HEK293 (cell line): ENCODE measurements at regions not wholly inside any gene's neighbourhood (a gene's known extent, or its start where the extent isn't known, plus 50 kb on each side); places are given as distances from the start of the nearest gene placed in this dataset.

ENCODE experiments used
- CTCF ChIA-PET: fragments of 350-600 bp; formaldehyde crosslinking; extraction: SDS; loops from one replicate; lab custom pipeline; 2021; ENCODE audit warnings: antibody characterized with exemption; lab: Yijun Ruan, JAX
- POLR2A ChIA-PET: fragments of 300-600 bp; formaldehyde crosslinking; extraction: SDS; loops from one replicate; lab custom pipeline; 2020; ENCODE audit warnings: antibody characterized with exemption, inconsistent platforms; lab: Yijun Ruan, JAX
- H3K27ac ChIP-seq: fragments of 200-500 bp; sonication (Bioruptor generic); 2 replicates; pipeline ENCODE4 v1.5.1; 2014; ENCODE audit warnings: low read depth, low read length, control low read depth, inconsistent platforms; ENCODE audit errors: extremely low read depth
- H3K36me3 ChIP-seq, 2 experiments: fragments of 200-500 bp in 1 of 2; sonication (Bioruptor generic) in 1 of 2; 1 replicate in 1 of 2; 2 replicates in 1 of 2; pipeline ENCODE4 v1.5.1; 2014 to 2017; ENCODE audit warnings: inconsistent platforms in 2 of 2, low read length in 2 of 2; ENCODE audit not compliant: control insufficient read depth in 2 of 2, insufficient read depth in 1 of 2
- H3K4me1 ChIP-seq: fragments of 200-500 bp; sonication (Bioruptor generic); 2 replicates; pipeline ENCODE4 v1.5.1; 2014; ENCODE audit warnings: mild to moderate bottlenecking, low read length, inconsistent platforms; ENCODE audit not compliant: control insufficient read depth, insufficient read depth
- H3K4me3 ChIP-seq: 2 replicates; pipeline ENCODE4 v1.5.1; 2011; ENCODE audit warnings: low read depth, mild to moderate bottlenecking, control low read depth, low read length, moderate library complexity
- H3K9me3 ChIP-seq: fragments of 200-500 bp; sonication (Bioruptor generic); 2 replicates; pipeline ENCODE4 v1.5.1; 2014; ENCODE audit warnings: low read depth, low read length, inconsistent platforms; ENCODE audit not compliant: control insufficient read depth, insufficient read depth
- GLI4 ChIP-seq: fragments of 450-650 bp; formaldehyde crosslinking; IDR thresholded peaks from 2 replicates; pipeline ENCODE4 v1.5.1; 2016; ENCODE audit warnings: missing biosample characterization, missing genetic modification characterization
- GLIS1 ChIP-seq: fragments of 450-650 bp; formaldehyde crosslinking; IDR thresholded peaks from 2 replicates; pipeline ENCODE4 v1.5.1; 2016; ENCODE audit warnings: missing biosample characterization, missing genetic modification characterization
- KLF16 ChIP-seq: fragments of 450-650 bp; formaldehyde crosslinking; IDR thresholded peaks from 2 replicates; pipeline ENCODE4 v1.5.1; 2017; ENCODE audit warnings: missing biosample characterization, missing genetic modification characterization
- MZF1 ChIP-seq: fragments of 450-650 bp; formaldehyde crosslinking; IDR thresholded peaks from 2 replicates; pipeline ENCODE4 v1.5.1; 2017; ENCODE audit warnings: missing biosample characterization, missing genetic modification characterization, borderline replicate concordance
- YY2 ChIP-seq: fragments of 450-650 bp; formaldehyde crosslinking; IDR thresholded peaks from 2 replicates; pipeline ENCODE4 v1.5.1; 2016; ENCODE audit warnings: missing biosample characterization, missing genetic modification characterization
- ZBTB17 ChIP-seq: fragments of 450-650 bp; formaldehyde crosslinking; IDR thresholded peaks from 2 replicates; pipeline ENCODE4 v1.5.1; 2016; ENCODE audit warnings: missing biosample characterization, missing genetic modification characterization
- ZBTB48 ChIP-seq: fragments of 450-650 bp; formaldehyde crosslinking; IDR thresholded peaks from 2 replicates; pipeline ENCODE4 v1.5.1; 2016; ENCODE audit warnings: missing biosample characterization, missing genetic modification characterization
- ZNF10 ChIP-seq: fragments of 450-650 bp; formaldehyde crosslinking; IDR thresholded peaks from 2 replicates; pipeline ENCODE4 v1.5.1; 2017; ENCODE audit warnings: missing biosample characterization, missing genetic modification characterization
- ZNF2 ChIP-seq: fragments of 450-650 bp; formaldehyde crosslinking; IDR thresholded peaks from 2 replicates; pipeline ENCODE4 v1.5.1; 2016; ENCODE audit warnings: missing biosample characterization, missing genetic modification characterization
- ZNF341 ChIP-seq: fragments of 450-650 bp; formaldehyde crosslinking; IDR thresholded peaks from 2 replicates; pipeline ENCODE4; 2016; ENCODE audit warnings: low read depth, missing biosample characterization, missing genetic modification characterization
- ZNF366 ChIP-seq: fragments of 450-650 bp; formaldehyde crosslinking; conservative IDR thresholded peaks from 2 replicates; pipeline ENCODE4 v1.5.1; 2016; ENCODE audit warnings: missing biosample characterization, missing genetic modification characterization
- ZNF510 ChIP-seq: fragments of 450-650 bp; formaldehyde crosslinking; IDR thresholded peaks from 2 replicates; pipeline ENCODE4 v1.5.1; 2018; ENCODE audit warnings: mild to moderate bottlenecking, missing genetic modification characterization, missing biosample characterization; ENCODE audit not compliant: insufficient replicate concordance
- ZNF548 ChIP-seq: fragments of 450-650 bp; formaldehyde crosslinking; IDR thresholded peaks from 2 replicates; pipeline ENCODE4 v1.5.1; 2016; ENCODE audit warnings: missing biosample characterization, missing genetic modification characterization
- ZNF561 ChIP-seq: fragments of 450-650 bp; IDR thresholded peaks from 2 replicates; pipeline ENCODE4 v1.5.1; 2018; ENCODE audit warnings: missing biosample characterization, missing genetic modification characterization, borderline replicate concordance
- ZNF707 ChIP-seq: fragments of 450-650 bp; formaldehyde crosslinking; IDR thresholded peaks from 2 replicates; pipeline ENCODE4 v1.5.1; 2016; ENCODE audit warnings: missing biosample characterization, missing genetic modification characterization
- ZNF837 ChIP-seq: fragments of 450-650 bp; formaldehyde crosslinking; IDR thresholded peaks from 2 replicates; pipeline ENCODE4 v1.5.1; 2016; ENCODE audit warnings: missing biosample characterization, missing genetic modification characterization
- TF ChIP-seq, protein P1 (sequence below): IDR thresholded peaks from 2 replicates; pipeline ENCODE4 v1.6.1; 2011; ENCODE audit warnings: mild to moderate bottlenecking, low read depth, low read length, borderline replicate concordance
- TF ChIP-seq, protein P2 (sequence below): fragments of 450-650 bp; formaldehyde crosslinking; IDR thresholded peaks from 2 replicates; pipeline ENCODE4 v1.5.1; 2016; ENCODE audit warnings: missing biosample characterization, missing genetic modification characterization
- TF ChIP-seq, protein P3 (sequence below): fragments of 450-650 bp; formaldehyde crosslinking; conservative IDR thresholded peaks from 2 replicates; pipeline ENCODE4 v1.5.1; 2016; ENCODE audit warnings: low read depth, missing biosample characterization, missing genetic modification characterization
- TF ChIP-seq, protein P4 (sequence below): fragments of 450-650 bp; formaldehyde crosslinking; IDR thresholded peaks from 2 replicates; pipeline ENCODE4 v1.5.1; 2016; ENCODE audit warnings: missing biosample characterization, missing genetic modification characterization
- TF ChIP-seq, protein P5 (sequence below): fragments of 450-650 bp; formaldehyde crosslinking; optimal IDR thresholded peaks from 2 replicates; pipeline ENCODE3; 2016; ENCODE audit warnings: missing biosample characterization, mild to moderate bottlenecking, missing genetic modification characterization
- TF ChIP-seq, protein P6 (sequence below): fragments of 450-650 bp; IDR thresholded peaks from 2 replicates; pipeline ENCODE4 v1.5.1; 2018; ENCODE audit warnings: missing biosample characterization, missing genetic modification characterization

DNA sequence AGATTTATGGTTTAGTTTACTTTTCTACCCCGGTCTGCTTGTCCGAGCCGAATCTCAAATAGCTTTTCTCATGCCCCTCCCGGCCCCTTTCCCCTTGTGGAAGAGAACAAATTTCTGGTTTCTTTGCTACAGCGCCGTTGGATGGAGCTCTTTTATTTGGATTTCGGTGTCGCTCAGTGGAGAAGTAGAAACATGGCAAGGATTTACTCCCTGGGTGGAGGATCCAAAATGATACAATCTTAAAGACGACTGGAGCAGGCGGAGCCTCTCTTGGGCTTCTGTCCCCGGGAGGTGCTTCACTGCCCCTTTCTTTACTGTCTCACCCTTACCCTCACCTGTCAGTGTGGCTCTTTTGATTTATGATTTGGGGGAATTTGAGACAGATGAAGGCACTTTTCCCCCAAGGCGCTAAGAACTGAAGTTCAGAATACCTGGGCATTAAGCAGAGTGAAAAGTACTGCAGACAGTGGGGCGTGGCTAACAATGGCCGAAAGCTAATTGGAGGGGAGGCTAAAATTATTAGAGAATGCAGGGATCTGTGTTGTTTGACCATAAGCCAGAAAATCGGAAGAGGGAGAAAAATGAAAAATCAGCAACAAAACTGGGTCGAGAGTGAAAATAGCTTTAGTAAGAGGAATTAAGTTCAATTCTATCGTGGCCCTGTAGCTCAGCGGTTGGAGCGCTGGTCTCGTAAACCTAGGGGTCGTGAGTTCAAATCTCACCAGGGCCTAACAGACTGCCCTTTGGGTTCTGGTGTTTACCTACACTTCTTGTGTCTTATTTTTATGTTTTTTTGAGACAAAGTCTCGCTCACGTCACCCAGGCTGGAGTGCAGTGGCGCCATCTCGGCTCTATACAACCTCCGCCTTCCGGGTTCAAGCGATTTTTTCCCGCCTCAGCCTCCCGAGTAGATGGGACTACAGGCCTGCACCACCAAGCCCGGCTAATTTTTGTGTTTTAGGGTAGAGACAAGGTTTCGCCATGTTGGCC is 145.1 kb upstream of the ZNF184 start (continued):
- TF ChIP-seq ZNF561 (tag by site-specific recombination) (peak; percentile 17; the same call in 1 of the 2 replicates), GLIS1 (tag by site-specific recombination) (peak; percentile 57), ZBTB17 (tag by site-specific recombination) (0 out of 2 replicates have a peak, but pooled peaks have one; percentile 10), ZNF341 (peak; percentile 51), YY2 (tag by site-specific recombination) (peak; percentile 54; the same call in 1 of the 2 replicates), ZNF10 (tag by site-specific recombination) (peak; percentile 70)
- TF ChIP-seq, protein P1, sequence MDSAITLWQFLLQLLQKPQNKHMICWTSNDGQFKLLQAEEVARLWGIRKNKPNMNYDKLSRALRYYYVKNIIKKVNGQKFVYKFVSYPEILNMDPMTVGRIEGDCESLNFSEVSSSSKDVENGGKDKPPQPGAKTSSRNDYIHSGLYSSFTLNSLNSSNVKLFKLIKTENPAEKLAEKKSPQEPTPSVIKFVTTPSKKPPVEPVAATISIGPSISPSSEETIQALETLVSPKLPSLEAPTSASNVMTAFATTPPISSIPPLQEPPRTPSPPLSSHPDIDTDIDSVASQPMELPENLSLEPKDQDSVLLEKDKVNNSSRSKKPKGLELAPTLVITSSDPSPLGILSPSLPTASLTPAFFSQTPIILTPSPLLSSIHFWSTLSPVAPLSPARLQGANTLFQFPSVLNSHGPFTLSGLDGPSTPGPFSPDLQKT, result no peak

DNA sequence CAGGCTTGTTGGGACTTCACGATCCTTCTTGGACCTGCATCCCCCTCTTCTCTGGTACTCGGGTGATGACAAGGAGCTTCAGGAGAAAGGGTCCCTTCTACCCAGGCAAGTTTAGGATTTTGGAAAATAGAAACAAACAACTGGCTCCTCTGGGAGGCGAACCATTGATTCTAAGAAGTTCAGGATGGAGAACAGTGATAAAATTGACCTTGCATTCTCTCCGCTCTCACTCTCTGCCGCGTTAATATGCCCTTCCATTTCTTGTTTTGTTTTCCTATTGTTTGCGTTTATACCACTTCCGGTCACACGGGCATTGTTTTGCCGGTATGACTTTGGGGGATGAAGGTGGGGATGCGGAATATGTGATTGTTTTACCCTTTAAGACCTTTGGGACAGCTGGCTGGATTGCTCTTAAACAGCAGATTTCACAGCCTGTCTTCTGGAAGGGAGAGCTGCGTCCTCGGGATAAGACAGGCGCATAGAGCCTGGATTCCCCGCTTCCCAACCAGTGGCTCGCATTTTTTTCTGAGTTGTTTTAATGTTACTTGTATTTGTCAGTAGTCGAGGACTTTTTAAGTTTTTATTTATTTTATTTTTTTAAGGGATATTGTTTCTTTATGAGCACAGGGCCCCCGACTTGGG is 144.3 kb upstream of the ZNF184 start:
- no peaks in the 10 kb centered on the region for H3K36me3 ChIP-seq
- H3K9me3 ChIP-seq, result no peaks in the 10 kb centered on the region
- peak overlapping the region; percentile 68 for H3K4me3 ChIP-seq
- CTCF ChIA-PET, result interaction anchor here (0.5 to 4.1 kb wide), 15 partner anchors 8 to 429 kb away, joined by 3 to 24 read pairs (median 3); no protein-coding TSS in a partner anchor
- peak overlapping the region; percentile 62 for H3K27ac ChIP-seq
- no peaks in the 10 kb centered on the region for H3K4me1 ChIP-seq
- POLR2A ChIA-PET, result interaction anchor here (0.7 to 2.2 kb wide), 7 partner anchors 11 to 470 kb away, joined by 3 to 19 read pairs (median 5); partner anchors contain the start of gene ZNF184
- TF ChIP-seq ZNF366 (tag by site-specific recombination) (peak; percentile 74), MZF1 (tag by site-specific recombination) (peak; percentile 95), ZNF510 (no peak), ZBTB17 (tag by site-specific recombination) (peak; percentile 82), ZNF837 (no peak), KLF16 (no peak), ZNF707 (tag by site-specific recombination) (no peak), ZNF2 (tag by site-specific recombination) (peak; percentile 31), ZNF548 (tag by site-specific recombination) (no peak), GLI4 (tag by site-specific recombination) (no peak), ZBTB48 (tag by site-specific recombination) (no peak)
- TF ChIP-seq, protein P2, sequence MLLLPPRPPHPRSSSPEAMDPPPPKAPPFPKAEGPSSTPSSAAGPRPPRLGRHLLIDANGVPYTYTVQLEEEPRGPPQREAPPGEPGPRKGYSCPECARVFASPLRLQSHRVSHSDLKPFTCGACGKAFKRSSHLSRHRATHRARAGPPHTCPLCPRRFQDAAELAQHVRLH, result 0 out of 2 replicates have a peak, but pooled peaks have one; percentile 34
- TF ChIP-seq, protein P3, sequence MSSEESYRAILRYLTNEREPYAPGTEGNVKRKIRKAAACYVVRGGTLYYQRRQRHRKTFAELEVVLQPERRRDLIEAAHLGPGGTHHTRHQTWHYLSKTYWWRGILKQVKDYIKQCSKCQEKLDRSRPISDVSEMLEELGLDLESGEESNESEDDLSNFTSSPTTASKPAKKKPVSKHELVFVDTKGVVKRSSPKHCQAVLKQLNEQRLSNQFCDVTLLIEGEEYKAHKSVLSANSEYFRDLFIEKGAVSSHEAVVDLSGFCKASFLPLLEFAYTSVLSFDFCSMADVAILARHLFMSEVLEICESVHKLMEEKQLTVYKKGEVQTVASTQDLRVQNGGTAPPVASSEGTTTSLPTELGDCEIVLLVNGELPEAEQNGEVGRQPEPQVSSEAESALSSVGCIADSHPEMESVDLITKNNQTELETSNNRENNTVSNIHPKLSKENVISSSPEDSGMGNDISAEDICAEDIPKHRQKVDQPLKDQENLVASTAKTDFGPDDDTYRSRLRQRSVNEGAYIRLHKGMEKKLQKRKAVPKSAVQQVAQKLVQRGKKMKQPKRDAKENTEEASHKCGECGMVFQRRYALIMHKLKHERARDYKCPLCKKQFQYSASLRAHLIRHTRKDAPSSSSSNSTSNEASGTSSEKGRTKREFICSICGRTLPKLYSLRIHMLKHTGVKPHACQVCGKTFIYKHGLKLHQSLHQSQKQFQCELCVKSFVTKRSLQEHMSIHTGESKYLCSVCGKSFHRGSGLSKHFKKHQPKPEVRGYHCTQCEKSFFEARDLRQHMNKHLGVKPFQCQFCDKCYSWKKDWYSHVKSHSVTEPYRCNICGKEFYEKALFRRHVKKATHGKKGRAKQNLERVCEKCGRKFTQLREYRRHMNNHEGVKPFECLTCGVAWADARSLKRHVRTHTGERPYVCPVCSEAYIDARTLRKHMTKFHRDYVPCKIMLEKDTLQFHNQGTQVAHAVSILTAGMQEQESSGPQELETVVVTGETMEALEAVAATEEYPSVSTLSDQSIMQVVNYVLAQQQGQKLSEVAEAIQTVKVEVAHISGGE, result peak; percentile 48
- TF ChIP-seq, protein P4, sequence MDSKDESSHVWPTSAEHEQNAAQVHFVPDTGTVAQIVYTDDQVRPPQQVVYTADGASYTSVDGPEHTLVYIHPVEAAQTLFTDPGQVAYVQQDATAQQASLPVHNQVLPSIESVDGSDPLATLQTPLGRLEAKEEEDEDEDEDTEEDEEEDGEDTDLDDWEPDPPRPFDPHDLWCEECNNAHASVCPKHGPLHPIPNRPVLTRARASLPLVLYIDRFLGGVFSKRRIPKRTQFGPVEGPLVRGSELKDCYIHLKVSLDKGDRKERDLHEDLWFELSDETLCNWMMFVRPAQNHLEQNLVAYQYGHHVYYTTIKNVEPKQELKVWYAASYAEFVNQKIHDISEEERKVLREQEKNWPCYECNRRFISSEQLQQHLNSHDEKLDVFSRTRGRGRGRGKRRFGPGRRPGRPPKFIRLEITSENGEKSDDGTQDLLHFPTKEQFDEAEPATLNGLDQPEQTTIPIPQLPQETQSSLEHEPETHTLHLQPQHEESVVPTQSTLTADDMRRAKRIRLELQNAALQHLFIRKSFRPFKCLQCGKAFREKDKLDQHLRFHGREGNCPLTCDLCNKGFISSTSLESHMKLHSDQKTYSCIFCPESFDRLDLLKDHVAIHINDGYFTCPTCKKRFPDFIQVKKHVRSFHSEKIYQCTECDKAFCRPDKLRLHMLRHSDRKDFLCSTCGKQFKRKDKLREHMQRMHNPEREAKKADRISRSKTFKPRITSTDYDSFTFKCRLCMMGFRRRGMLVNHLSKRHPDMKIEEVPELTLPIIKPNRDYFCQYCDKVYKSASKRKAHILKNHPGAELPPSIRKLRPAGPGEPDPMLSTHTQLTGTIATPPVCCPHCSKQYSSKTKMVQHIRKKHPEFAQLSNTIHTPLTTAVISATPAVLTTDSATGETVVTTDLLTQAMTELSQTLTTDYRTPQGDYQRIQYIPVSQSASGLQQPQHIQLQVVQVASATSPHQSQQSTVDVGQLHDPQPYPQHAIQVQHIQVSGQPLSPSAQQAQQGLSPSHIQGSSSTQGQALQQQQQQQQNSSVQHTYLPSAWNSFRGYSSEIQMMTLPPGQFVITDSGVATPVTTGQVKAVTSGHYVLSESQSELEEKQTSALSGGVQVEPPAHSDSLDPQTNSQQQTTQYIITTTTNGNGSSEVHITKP (tag by site-specific recombination), result peak; percentile 53; the same call in 1 of the 2 replicates
- TF ChIP-seq, protein P5, sequence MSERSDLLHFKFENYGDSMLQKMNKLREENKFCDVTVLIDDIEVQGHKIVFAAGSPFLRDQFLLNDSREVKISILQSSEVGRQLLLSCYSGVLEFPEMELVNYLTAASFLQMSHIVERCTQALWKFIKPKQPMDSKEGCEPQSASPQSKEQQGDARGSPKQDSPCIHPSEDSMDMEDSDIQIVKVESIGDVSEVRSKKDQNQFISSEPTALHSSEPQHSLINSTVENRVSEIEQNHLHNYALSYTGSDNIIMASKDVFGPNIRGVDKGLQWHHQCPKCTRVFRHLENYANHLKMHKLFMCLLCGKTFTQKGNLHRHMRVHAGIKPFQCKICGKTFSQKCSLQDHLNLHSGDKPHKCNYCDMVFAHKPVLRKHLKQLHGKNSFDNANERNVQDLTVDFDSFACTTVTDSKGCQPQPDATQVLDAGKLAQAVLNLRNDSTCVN (tag by site-specific recombination), result no peak
- TF ChIP-seq, protein P6, sequence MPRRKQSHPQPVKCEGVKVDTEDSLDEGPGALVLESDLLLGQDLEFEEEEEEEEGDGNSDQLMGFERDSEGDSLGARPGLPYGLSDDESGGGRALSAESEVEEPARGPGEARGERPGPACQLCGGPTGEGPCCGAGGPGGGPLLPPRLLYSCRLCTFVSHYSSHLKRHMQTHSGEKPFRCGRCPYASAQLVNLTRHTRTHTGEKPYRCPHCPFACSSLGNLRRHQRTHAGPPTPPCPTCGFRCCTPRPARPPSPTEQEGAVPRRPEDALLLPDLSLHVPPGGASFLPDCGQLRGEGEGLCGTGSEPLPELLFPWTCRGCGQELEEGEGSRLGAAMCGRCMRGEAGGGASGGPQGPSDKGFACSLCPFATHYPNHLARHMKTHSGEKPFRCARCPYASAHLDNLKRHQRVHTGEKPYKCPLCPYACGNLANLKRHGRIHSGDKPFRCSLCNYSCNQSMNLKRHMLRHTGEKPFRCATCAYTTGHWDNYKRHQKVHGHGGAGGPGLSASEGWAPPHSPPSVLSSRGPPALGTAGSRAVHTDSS (tag by site-specific recombination), result 0 out of 2 replicates have a peak, but pooled peaks have one; percentile 18
